ENCODE measurements at regions not wholly inside any gene's neighbourhood (a gene's known extent, or its start where the extent isn't known, plus 50 kb on each side); places are given as distances from the start of the nearest gene placed in this dataset.

- no peak overlapping the region for H3K27ac Mint-ChIP-seq
- no peak overlapping the region for H3K4me3 Mint-ChIP-seq
- H3K9me3 Mint-ChIP-seq: no peaks in the 10 kb centered on the region
- H3K27me3 Mint-ChIP-seq: peaks cover 24% of the 10 kb centered on the region
- H3K36me3 Mint-ChIP-seq: no peaks in the 10 kb centered on the region
- no peak for TF ChIP-seq CTCF (conservative IDR thresholded peaks at IDR 0.05)
- no peak for DNase-seq (ENCODE audit: extremely low spot score, unreplicated experiment)
- no peaks in the 10 kb centered on the region for H3K4me1 Mint-ChIP-seq (ENCODE audit: unreplicated experiment)
Observed at GRCh38 chr1:36743286-36744005, 260.7 kb upstream of the CSF3R start.

GRCh38 chr1:36741066-36741465 lies 258.4 kb upstream of the CSF3R start:
- DNase-seq (ENCODE audit: extremely low spot score, unreplicated experiment): no peak
- no peak for TF ChIP-seq CTCF (conservative IDR thresholded peaks at IDR 0.05)
- no peaks in the 10 kb centered on the region for H3K4me1 Mint-ChIP-seq (ENCODE audit: unreplicated experiment)
- no peaks in the 10 kb centered on the region for H3K9me3 Mint-ChIP-seq
- H3K4me3 Mint-ChIP-seq: no peak overlapping the region
- H3K27me3 Mint-ChIP-seq: peaks cover 47% of the 10 kb centered on the region
- no peak overlapping the region for H3K27ac Mint-ChIP-seq
- H3K36me3 Mint-ChIP-seq: no peaks in the 10 kb centered on the region

- no peak overlapping the region for H3K4me3 Mint-ChIP-seq
- no peak overlapping the region for H3K27ac Mint-ChIP-seq
- H3K9me3 Mint-ChIP-seq: no peaks in the 10 kb centered on the region
- DNase-seq (ENCODE audit: extremely low spot score, unreplicated experiment): no peak
- H3K4me1 Mint-ChIP-seq (ENCODE audit: unreplicated experiment): no peaks in the 10 kb centered on the region
- H3K27me3 Mint-ChIP-seq: peaks cover 52% of the 10 kb centered on the region
- no peaks in the 10 kb centered on the region for H3K36me3 Mint-ChIP-seq
- TF ChIP-seq CTCF (conservative IDR thresholded peaks at IDR 0.05): no peak
Observed at GRCh38 chr1:36740446-36740845, 257.7 kb upstream of the CSF3R start.

GRCh38 chr1:36739703-36740289 lies 257.1 kb upstream of the CSF3R start:
- no peak for DNase-seq (ENCODE audit: extremely low spot score, unreplicated experiment)
- H3K27me3 Mint-ChIP-seq: peaks cover 56% of the 10 kb centered on the region
- H3K27ac Mint-ChIP-seq: no peak overlapping the region
- no peaks in the 10 kb centered on the region for H3K36me3 Mint-ChIP-seq
- no peaks in the 10 kb centered on the region for H3K4me1 Mint-ChIP-seq (ENCODE audit: unreplicated experiment)
- H3K4me3 Mint-ChIP-seq: no peak overlapping the region
- H3K9me3 Mint-ChIP-seq: no peaks in the 10 kb centered on the region
- TF ChIP-seq CTCF (conservative IDR thresholded peaks at IDR 0.05): no peak

GRCh38 chr1:36738245-36738644 lies 255.5 kb upstream of the CSF3R start:
- no peak for TF ChIP-seq CTCF (conservative IDR thresholded peaks at IDR 0.05)
- Mint-ChIP-seq H3K9me3 (no peaks in the 10 kb centered on the region), H3K4me1 (ENCODE audit: unreplicated experiment) (no peaks in the 10 kb centered on the region), H3K27me3 (peaks cover 60% of the 10 kb centered on the region), H3K4me3 (no peak overlapping the region), H3K36me3 (no peaks in the 10 kb centered on the region), H3K27ac (no peak overlapping the region)
- peak; percentile 55 for DNase-seq (ENCODE audit: extremely low spot score, unreplicated experiment)

All from type B pancreatic cell (in vitro differentiated cells).